ENCODE measurements at regions not wholly inside any gene's neighbourhood (a gene's known extent, or its start where the extent isn't known, plus 50 kb on each side); places are given as distances from the start of the nearest gene placed in this dataset.
"Not testable (repeated sequence)": the region's sequence is repeated elsewhere in the genome, so short reads cannot be mapped to it uniquely, and the experiment has no call there.

- not testable (repeated sequence) for DNase-seq
Measured at GRCh38 chrX:80508083-80508482, 87.8 kb downstream of the TENT5D start.

- no peak for DNase-seq
Measured at GRCh38 chrX:80511969-80512760, 91.9 kb downstream of the TENT5D start.

DNA sequence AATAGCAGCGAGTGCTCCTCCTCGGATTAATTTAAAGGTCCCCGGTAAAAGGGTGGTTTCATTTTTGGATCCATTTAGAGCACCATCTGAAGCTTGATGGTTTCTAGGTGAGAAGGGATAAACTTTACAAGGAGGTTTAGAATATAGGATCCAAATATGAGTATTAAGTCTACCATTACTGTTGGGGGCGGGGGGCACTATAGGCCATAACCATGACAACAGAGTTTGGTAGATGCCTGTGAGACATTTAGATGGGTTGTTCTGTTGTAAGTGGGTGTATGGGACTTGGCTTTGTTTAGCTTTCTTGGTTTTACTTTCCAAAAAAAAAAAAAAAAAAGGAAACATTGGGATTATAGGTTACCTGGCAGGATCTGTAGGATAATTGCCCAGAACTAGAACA, 92.7 kb downstream of the TENT5D start:
- no peak for DNase-seq

GRCh38 chrX:80513625-80514024, 93.4 kb downstream of the TENT5D start:
- no peak for DNase-seq

GRCh38 chrX:80537096-80537495, 116.8 kb downstream of the TENT5D start:
- DNase-seq, result no peak

- DNase-seq, result no peak
Measured at GRCh38 chrX:80550722-80551121, 130.5 kb downstream of the TENT5D start.

- no peak for DNase-seq
Measured at GRCh38 chrX:80556148-80556547, 135.9 kb downstream of the TENT5D start.

DNA sequence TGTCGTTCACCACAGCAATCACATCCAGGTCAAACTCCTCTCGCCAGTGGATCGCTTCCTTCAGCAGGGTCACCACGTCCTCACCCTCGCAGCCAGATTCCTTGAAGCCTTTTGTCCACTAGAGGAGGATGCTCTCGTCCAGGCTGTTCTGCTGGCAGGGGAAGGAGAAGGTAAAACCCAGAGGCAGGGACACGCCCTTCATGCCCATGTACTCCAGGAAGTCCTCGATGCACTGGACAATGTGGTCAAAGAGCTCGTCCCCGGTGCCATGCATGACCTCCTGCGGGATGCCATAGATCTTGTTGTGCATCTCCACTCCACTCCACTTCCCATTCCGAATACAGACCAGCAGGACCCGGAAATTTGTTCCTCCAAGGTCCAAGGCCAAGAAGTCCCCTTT, 152.4 kb downstream of the TENT5D start:
- DNase-seq, result no peak

- DNase-seq, result no peak
Measured at GRCh38 chrX:80573275-80573674, 153.0 kb downstream of the TENT5D start.

DNA sequence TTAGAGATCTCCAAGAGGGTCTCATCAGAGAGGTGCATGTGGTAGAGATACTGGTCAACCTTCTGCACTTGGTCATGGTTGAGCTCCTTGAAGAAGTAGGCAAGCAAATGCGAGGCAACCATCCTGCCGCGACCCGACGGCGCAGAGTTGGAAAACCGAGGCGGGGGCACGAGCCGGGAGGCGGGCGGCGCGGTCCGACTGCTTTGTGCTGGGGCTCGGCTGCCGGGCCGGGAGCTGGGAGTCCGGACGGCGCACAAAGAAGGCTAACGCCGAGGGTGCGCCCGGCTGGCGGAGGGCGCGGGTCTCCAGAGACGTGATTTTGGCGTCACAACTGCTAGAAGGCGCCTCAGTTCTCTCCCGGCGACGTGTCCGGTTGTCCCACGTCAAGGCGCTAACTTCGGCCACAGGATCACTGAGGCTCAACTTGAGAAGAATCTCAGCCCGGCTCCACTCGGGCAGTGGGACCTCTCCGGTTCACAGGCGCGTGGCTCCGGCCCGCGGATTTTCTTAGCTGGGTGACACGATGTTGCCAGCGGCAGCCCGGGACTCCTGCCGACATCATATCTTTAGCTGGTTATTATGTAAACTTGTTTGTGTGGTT, 154.3 kb downstream of the TENT5D start:
- DNase-seq, result not testable (repeated sequence)

GRCh38 chrX:80576267-80576666, 156.0 kb downstream of the TENT5D start:
- DNase-seq, result no peak

GRCh38 chrX:80576806-80577533, 156.7 kb downstream of the TENT5D start:
- no peak for DNase-seq

DNA sequence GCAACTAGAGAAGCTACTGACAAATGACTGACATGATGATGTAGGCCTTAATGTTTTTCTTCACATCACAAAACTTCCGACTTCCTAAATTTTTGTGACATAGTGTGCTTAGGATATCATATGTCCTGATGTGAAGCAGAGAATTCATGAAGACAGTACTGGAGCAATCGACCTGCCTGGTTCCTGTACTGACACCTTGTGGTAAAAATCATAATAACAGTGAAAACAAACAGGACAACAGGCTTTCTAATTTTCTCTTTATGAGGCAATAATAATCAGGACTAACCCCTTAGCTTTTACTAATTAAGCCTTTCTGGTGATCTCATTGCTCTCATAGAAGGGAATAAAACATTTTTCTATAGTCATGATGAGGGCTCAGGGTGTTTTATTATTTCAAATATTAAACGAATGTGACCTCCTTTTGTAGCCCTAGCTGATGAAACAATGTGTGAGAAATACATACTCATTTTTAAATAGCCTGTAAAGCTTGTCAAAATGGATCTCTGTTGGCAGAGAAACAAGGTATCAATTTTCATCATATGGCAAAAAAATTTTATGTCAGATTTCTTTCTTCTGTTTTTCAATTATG, 158.4 kb downstream of the TENT5D start:
- peak in 1 of 5 donors; percentile 2 for DNase-seq

DNA sequence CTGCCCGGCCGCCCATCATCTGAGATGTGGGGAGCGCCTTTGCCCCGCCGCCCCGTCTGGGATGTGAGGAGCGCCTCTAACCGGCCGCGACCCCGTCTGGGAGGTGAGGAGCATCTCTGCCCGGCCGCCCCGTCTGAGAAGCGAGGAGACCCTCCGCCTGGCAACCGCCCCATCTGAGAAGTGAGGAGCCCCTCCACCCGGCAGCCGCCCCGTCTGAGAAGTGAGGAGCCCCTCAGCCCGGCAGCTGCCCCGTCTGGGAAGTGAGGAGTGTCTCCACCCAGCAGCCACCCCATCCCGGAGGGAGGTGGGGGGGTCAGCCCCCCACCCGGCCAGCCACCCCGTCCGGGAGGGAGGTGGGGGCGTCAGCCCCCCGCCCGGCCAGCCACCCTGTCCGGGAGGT, 170.7 kb downstream of the TENT5D start:
- not testable (repeated sequence) for DNase-seq

DNA sequence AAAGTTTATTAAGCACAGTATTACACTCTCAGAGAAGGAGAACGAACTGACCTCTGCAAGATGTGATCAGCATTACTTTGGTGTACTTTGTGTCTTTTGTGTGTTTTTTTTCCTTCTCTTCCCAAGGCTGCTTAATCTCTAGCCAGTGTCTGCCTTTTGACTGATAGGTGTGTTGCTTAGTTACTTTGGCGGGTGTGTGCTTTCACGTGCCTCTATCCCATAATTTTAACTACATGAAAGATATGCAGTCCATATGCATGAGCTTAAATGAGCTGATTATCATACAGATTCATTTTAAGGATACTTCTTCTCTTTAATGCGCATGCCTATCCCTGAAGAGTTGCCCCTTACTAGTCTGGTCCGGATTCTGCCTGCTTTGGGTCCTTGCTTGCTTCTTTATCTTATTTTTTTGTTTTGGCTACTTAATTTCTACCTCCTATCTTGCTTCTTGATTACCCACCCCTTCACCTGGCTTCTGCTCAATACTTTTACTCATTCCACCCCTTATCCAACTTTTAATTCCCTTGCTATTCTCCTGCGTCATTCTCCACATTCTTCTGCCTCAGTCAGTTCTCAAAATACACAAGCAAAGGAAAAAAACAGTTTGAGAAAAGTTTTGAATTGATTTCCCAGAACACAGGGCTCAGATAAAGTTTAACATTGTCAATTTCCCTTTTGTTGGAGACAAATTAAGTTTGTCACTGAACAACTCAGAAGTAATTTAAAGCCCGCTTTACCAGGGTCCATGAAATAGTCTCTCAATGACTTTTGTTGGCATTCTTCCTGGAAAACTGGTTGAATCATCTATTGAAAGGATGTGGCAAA, 182.0 kb downstream of the TENT5D start:
- no peak for DNase-seq

All from T-helper 1 cell (primary cell).